Stomach smooth muscle (tissue), 2 donors: ENCODE measurements at regions not wholly inside any gene's neighbourhood (a gene's known extent, or its start where the extent isn't known, plus 50 kb on each side); places are given as distances from the start of the nearest gene placed in this dataset.
"Not testable (repeated sequence)": the region's sequence is repeated elsewhere in the genome, so short reads cannot be mapped to it uniquely, and the experiment has no call there.

Experiments used
- H3K27ac ChIP-seq: one replicate; pipeline ENCODE4 v1.7.0; 2013; ENCODE audit warnings: mild to moderate bottlenecking, low read length, inconsistent platforms
- H3K27me3 ChIP-seq, 2 donors: one replicate each; pipeline ENCODE4 v1.7.0; 2013; ENCODE audit warnings: low read length in 2 of 2; ENCODE audit not compliant: insufficient read depth in 2 of 2, control insufficient read depth in 1 of 2
- H3K36me3 ChIP-seq, 2 donors: one replicate each; pipeline ENCODE4 v1.7.0; 2013; ENCODE audit warnings: low read length in 2 of 2; ENCODE audit not compliant: control insufficient read depth in 2 of 2, insufficient read depth in 2 of 2
- H3K4me1 ChIP-seq: one replicate; pipeline ENCODE4 v1.7.0; 2013; ENCODE audit warnings: low read length; ENCODE audit not compliant: control insufficient read depth, insufficient read depth
- H3K4me3 ChIP-seq, 2 donors: one replicate each; pipeline ENCODE4 v1.7.0; 2013; ENCODE audit warnings: low read length in 2 of 2
- H3K9ac ChIP-seq, 2 donors: one replicate each; pipeline ENCODE4 v1.7.0; 2013; ENCODE audit warnings: low read length in 2 of 2, mild to moderate bottlenecking in 1 of 2
- H3K9me3 ChIP-seq, 2 donors: one replicate each; pipeline ENCODE4 v1.7.0; 2013; ENCODE audit warnings: low read length in 2 of 2; ENCODE audit not compliant: control insufficient read depth in 2 of 2
- donor health status: healthy.
- donor health status: Pancreatic carcinoma.

- H3K36me3 ChIP-seq = no peaks in the 10 kb centered on the region
- no peaks in the 10 kb centered on the region for H3K27me3 ChIP-seq
- H3K4me3 ChIP-seq = no peak overlapping the region
- H3K4me1 ChIP-seq = no peaks in the 10 kb centered on the region
- H3K9ac ChIP-seq = no peak overlapping the region
- no peak overlapping the region for H3K27ac ChIP-seq
- H3K9me3 ChIP-seq = no peaks in the 10 kb centered on the region
Measured at GRCh38 chr7:65225422-65226006, 148.1 kb upstream of the ZNF92 start.

GRCh38 chr7:65222655-65223054 is 151.0 kb upstream of the ZNF92 start:
- Histone ChIP-seq H3K9me3 (no peaks in the 10 kb centered on the region), H3K27ac (no peak overlapping the region), H3K4me1 (no peaks in the 10 kb centered on the region), H3K36me3 (no peaks in the 10 kb centered on the region), H3K4me3 (no peak overlapping the region), H3K27me3 (no peaks in the 10 kb centered on the region), H3K9ac (no peak overlapping the region)

- no peak overlapping the region for H3K9ac ChIP-seq
- H3K27me3 ChIP-seq = no peaks in the 10 kb centered on the region
- H3K4me3 ChIP-seq = no peak overlapping the region
- H3K9me3 ChIP-seq = no peaks in the 10 kb centered on the region
- no peak overlapping the region for H3K27ac ChIP-seq
- no peaks in the 10 kb centered on the region for H3K4me1 ChIP-seq
- no peaks in the 10 kb centered on the region for H3K36me3 ChIP-seq
Measured at GRCh38 chr7:65221683-65222082, 152.0 kb upstream of the ZNF92 start.

- no peaks in the 10 kb centered on the region for H3K4me1 ChIP-seq
Measured at GRCh38 chr7:65219623-65220022, 154.0 kb upstream of the ZNF92 start.

DNA sequence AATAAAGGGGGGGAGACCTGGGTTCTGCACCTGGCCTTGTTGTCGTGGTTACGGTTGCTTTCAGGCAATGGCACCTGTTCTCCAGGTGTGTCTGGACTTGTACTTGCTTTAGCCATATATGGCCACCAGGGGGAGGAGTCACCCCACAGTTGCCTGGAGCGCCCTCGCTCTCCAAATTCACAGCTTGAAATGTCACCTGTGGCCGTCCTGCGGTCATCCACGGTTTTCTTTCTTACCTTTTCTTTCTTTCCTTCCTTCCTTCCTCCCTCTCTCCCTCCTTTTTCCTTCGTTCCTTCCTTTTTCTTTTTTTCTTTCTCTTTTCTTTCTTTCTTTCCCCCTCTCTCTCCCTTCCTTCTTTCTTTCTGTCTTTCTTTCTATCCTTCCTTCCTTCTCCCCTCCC is 157.2 kb upstream of the ZNF92 start:
- Histone ChIP-seq H3K9ac (no peak overlapping the region), H3K27me3 (no peaks in the 10 kb centered on the region), H3K27ac (no peak overlapping the region), H3K36me3 (no peaks in the 10 kb centered on the region), H3K4me1 (no peaks in the 10 kb centered on the region), H3K9me3 (no peaks in the 10 kb centered on the region), H3K4me3 (no peak overlapping the region)

More at GRCh38 chr7:65219623-65220022, 154.0 kb upstream of the ZNF92 start:
- H3K27ac ChIP-seq = no peak overlapping the region
- no peak overlapping the region for H3K9ac ChIP-seq
- no peaks in the 10 kb centered on the region for H3K27me3 ChIP-seq
- H3K4me3 ChIP-seq = no peak overlapping the region
- H3K9me3 ChIP-seq = no peaks in the 10 kb centered on the region
- H3K36me3 ChIP-seq = no peaks in the 10 kb centered on the region

- H3K27ac ChIP-seq, H3K36me3 ChIP-seq: not testable (repeated sequence)
Measured at GRCh38 chr7:65213260-65213659, 160.4 kb upstream of the ZNF92 start.

GRCh38 chr7:65199221-65199620 is 174.4 kb upstream of the ZNF92 start:
- H3K9me3 ChIP-seq, H3K9ac ChIP-seq, H3K36me3 ChIP-seq, H3K4me1 ChIP-seq, H3K4me3 ChIP-seq, H3K27me3 ChIP-seq, H3K27ac ChIP-seq: not testable (repeated sequence)

More at GRCh38 chr7:65213260-65213659, 160.4 kb upstream of the ZNF92 start:
- not testable (repeated sequence) for H3K9me3 ChIP-seq, H3K9ac ChIP-seq, H3K4me1 ChIP-seq, H3K27me3 ChIP-seq, H3K4me3 ChIP-seq

- H3K9ac ChIP-seq, H3K27ac ChIP-seq, H3K27me3 ChIP-seq, H3K4me1 ChIP-seq, H3K36me3 ChIP-seq, H3K9me3 ChIP-seq, H3K4me3 ChIP-seq: not testable (repeated sequence)
Measured at GRCh38 chr7:65193334-65194058, 180.2 kb upstream of the ZNF92 start.

DNA sequence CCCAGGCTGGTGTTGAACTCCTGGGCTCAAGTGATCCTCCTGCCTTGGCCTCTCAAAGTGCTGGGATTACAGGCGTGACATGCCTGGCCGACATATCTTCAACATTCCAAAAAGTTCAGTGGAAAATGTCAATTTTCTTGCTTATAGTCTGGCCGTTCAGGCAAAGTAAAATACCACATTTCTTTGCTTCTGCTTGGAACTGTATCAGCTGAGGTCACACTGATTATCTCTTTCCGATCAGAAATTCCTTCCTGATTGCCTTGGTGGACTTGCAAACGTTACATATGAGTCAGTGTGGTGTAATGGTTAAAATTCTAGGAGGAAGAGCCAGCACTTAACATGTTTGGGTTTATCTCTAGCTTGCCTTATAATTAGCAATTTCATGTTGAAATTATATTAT is 170.6 kb upstream of the ERV3-1 start:
- not testable (repeated sequence) for H3K4me1 ChIP-seq, H3K4me3 ChIP-seq, H3K27ac ChIP-seq, H3K9me3 ChIP-seq, H3K36me3 ChIP-seq, H3K27me3 ChIP-seq, H3K9ac ChIP-seq

- H3K9ac ChIP-seq, H3K36me3 ChIP-seq, H3K4me3 ChIP-seq, H3K4me1 ChIP-seq, H3K27ac ChIP-seq, H3K27me3 ChIP-seq, H3K9me3 ChIP-seq: not testable (repeated sequence)
Measured at GRCh38 chr7:65150105-65150504, 143.6 kb upstream of the ERV3-1 start.

DNA sequence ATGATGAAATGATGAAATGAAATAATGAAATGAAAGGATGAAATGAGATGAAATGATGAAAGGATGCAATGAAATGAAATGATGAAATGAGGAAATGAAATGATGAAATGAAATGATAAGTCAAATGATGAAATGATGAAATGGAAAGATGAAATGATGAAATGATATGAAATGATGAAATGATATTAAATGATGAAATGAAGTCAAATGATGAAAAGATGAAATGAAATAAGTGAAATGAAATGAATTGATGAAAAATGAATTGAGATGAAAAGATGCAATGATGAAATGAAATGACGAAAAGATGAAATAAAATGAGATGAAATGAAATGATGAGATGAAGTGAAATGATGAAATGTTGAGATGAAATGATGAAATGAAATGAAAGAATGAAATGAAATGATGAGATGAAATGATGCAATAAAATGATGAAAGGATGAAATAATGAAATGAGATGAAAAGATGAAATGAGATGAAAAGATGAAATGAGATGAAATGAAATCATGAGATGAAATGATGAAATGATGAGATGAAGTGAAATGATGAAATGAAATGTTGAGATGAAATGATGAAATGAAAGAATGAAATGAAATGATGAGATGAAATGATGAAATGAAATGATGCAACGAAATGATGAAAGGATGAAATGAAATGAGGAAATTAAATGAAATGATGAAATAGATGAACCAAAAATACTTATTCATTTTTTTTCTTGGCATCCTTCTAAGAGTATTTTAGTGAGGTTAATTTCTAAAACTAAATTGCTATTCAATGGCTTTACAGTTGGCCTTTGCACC is 139.8 kb upstream of the ERV3-1 start:
- H3K36me3 ChIP-seq, H3K27me3 ChIP-seq, H3K27ac ChIP-seq, H3K4me3 ChIP-seq, H3K4me1 ChIP-seq, H3K9ac ChIP-seq, H3K9me3 ChIP-seq: not testable (repeated sequence)
